CD4-positive, alpha-beta memory T cell (primary cell): ENCODE measurements at regions not wholly inside any gene's neighbourhood (a gene's known extent, or its start where the extent isn't known, plus 50 kb on each side); places are given as distances from the start of the nearest gene placed in this dataset.

Experiments used
- CTCF ChIA-PET: fragments of 350-600 bp; sonication (Branson Sonifier 250); formaldehyde crosslinking; loops from one replicate; lab custom pipeline; 2021; ENCODE audit warnings: inconsistent platforms; ENCODE audit not compliant: partially characterized antibody; lab: Charles Lee
- POLR2A ChIA-PET: fragments of 350-600 bp; sonication (Branson Sonifier 250); formaldehyde crosslinking; loops from one replicate; lab custom pipeline; 2021; ENCODE audit not compliant: partially characterized antibody; lab: Charles Lee
- DNase-seq, 5 donors: peaks; one replicate each; pipeline versions ENCODE4 v3.0.0 to v3.0.0-alpha.2; 2020 to 2022; ENCODE audit warnings: mixed read lengths in 1 of 5
- H3K27ac ChIP-seq: one replicate; pipeline ENCODE4 v1.7.0; 2013; ENCODE audit warnings: low read depth, low read length
- H3K27me3 ChIP-seq: 2 replicates; pipeline ENCODE4 v1.7.0; 2013; ENCODE audit warnings: mild to moderate bottlenecking, low read length, moderate library complexity; ENCODE audit not compliant: insufficient read depth
- H3K36me3 ChIP-seq: 2 replicates; pipeline ENCODE4 v1.7.0; 2013; ENCODE audit warnings: mild to moderate bottlenecking, low read length, moderate library complexity; ENCODE audit not compliant: insufficient read depth
- H3K4me1 ChIP-seq: 2 replicates; pipeline ENCODE4 v1.7.0; 2013; ENCODE audit warnings: mild to moderate bottlenecking, low read length, moderate library complexity; ENCODE audit not compliant: insufficient read depth
- H3K4me3 ChIP-seq, 2 donors: one replicate each; pipeline ENCODE4 v1.7.0; 2013; ENCODE audit warnings: low read length in 2 of 2, mild to moderate bottlenecking in 1 of 2
- H3K9me3 ChIP-seq, 2 donors: one replicate each; pipeline ENCODE4 v1.7.0; 2013; ENCODE audit warnings: low read length in 2 of 2, control low read depth in 1 of 2; ENCODE audit not compliant: control insufficient read depth in 1 of 2
- H3K27ac Mint-ChIP-seq, 7 donors: one replicate each; pipeline ENCODE4 v1.8.0; 2020 to 2021; ENCODE audit warnings: mixed read lengths in 7 of 7, mild to moderate bottlenecking in 6 of 7, inconsistent platforms in 3 of 7, moderate library complexity in 3 of 7
- H3K27me3 Mint-ChIP-seq, 2 donors: one replicate each; pipeline ENCODE4 v1.8.0; 2020 to 2021; ENCODE audit warnings: mixed read lengths in 2 of 2
- H3K36me3 Mint-ChIP-seq, 2 donors: one replicate each; pipeline ENCODE4 v1.8.0; 2020 to 2021; ENCODE audit warnings: mixed read lengths in 2 of 2, inconsistent platforms in 1 of 2, mild to moderate bottlenecking in 1 of 2
- H3K4me1 Mint-ChIP-seq, 4 donors: one replicate each; pipeline ENCODE4 v1.8.0; 2020 to 2021; ENCODE audit warnings: mixed read lengths in 4 of 4, mild to moderate bottlenecking in 1 of 4
- H3K4me3 Mint-ChIP-seq, 8 donors: one replicate each; pipeline ENCODE4 v1.8.0; 2020 to 2021; ENCODE audit warnings: mixed read lengths in 8 of 8, mild to moderate bottlenecking in 7 of 8, moderate library complexity in 6 of 8, inconsistent platforms in 3 of 8
- H3K9me3 Mint-ChIP-seq, 8 donors: one replicate each; pipeline ENCODE4 v1.8.0; 2020 to 2021; ENCODE audit warnings: mixed read lengths in 8 of 8, mild to moderate bottlenecking in 5 of 8, inconsistent platforms in 3 of 8, moderate library complexity in 1 of 8
- intact Hi-C: fragments of 100-400 bp; cut with micrococcal nuclease; formaldehyde crosslinking; loops from one replicate; pipeline ENCODE4 v1.15.1; 2023

GRCh38 chr9:87115785-87116184 is 168.5 kb upstream of the GAS1 start:
- Mint-ChIP-seq H3K4me3 (no peak overlapping the region), H3K36me3 (no peaks in the 10 kb centered on the region), H3K9me3 (peaks cover 0 to 3% (median 0%) of the 10 kb centered on the region in 8 donors), H3K4me1 (no peaks in the 10 kb centered on the region), H3K27ac (no peak overlapping the region), H3K27me3 (peaks cover 9 to 10% of the 10 kb centered on the region in 2 donors)
- H3K4me1 ChIP-seq = no peaks in the 10 kb centered on the region
- H3K27me3 ChIP-seq = no peaks in the 10 kb centered on the region
- H3K4me3 ChIP-seq = no peak overlapping the region
- intact Hi-C loops = no loop called here
- CTCF ChIA-PET = no interaction called here
- H3K27ac ChIP-seq = no peak overlapping the region
- no peaks in the 10 kb centered on the region for H3K36me3 ChIP-seq
- no peak for DNase-seq
- POLR2A ChIA-PET = no interaction called here
- H3K9me3 ChIP-seq = no peaks in the 10 kb centered on the region

- Mint-ChIP-seq H3K27ac (no peak overlapping the region), H3K36me3 (no peaks in the 10 kb centered on the region), H3K27me3 (peaks cover 9 to 10% of the 10 kb centered on the region in 2 donors), H3K4me3 (no peak overlapping the region), H3K9me3 (peaks cover 0 to 3% (median 0%) of the 10 kb centered on the region in 8 donors), H3K4me1 (no peaks in the 10 kb centered on the region)
- DNase-seq = no peak
- intact Hi-C loops = no loop called here
- no peaks in the 10 kb centered on the region for H3K9me3 ChIP-seq
- no peak overlapping the region for H3K27ac ChIP-seq
- no peak overlapping the region for H3K4me3 ChIP-seq
- CTCF ChIA-PET = no interaction called here
- no peaks in the 10 kb centered on the region for H3K4me1 ChIP-seq
- POLR2A ChIA-PET = no interaction called here
- no peaks in the 10 kb centered on the region for H3K27me3 ChIP-seq
- no peaks in the 10 kb centered on the region for H3K36me3 ChIP-seq
These were observed 169.2 kb upstream of the GAS1 start for GRCh38 chr9:87116492-87116891.

- Mint-ChIP-seq H3K27me3 (peaks cover 9% of the 10 kb centered on the region in 2 donors), H3K4me3 (no peak overlapping the region), H3K36me3 (no peaks in the 10 kb centered on the region), H3K27ac (no peak overlapping the region), H3K4me1 (no peaks in the 10 kb centered on the region), H3K9me3 (peaks cover 0 to 3% (median 0%) of the 10 kb centered on the region in 8 donors)
- H3K36me3 ChIP-seq = no peaks in the 10 kb centered on the region
- H3K4me1 ChIP-seq = no peaks in the 10 kb centered on the region
- no peak for DNase-seq
- H3K27me3 ChIP-seq = no peaks in the 10 kb centered on the region
- H3K27ac ChIP-seq = no peak overlapping the region
- intact Hi-C loops = no loop called here
- ChIA-PET POLR2A (no interaction called here), CTCF (no interaction called here)
- H3K9me3 ChIP-seq = no peaks in the 10 kb centered on the region
- H3K4me3 ChIP-seq = no peak overlapping the region
These were observed 171.3 kb upstream of the GAS1 start for GRCh38 chr9:87118594-87118993.

GRCh38 chr9:87119328-87119881 is 172.1 kb upstream of the GAS1 start:
- DNase-seq = no peak
- intact Hi-C loops = no loop called here
- Histone ChIP-seq H3K9me3 (no peaks in the 10 kb centered on the region), H3K4me3 (no peak overlapping the region), H3K27ac (no peak overlapping the region), H3K4me1 (no peaks in the 10 kb centered on the region), H3K27me3 (no peaks in the 10 kb centered on the region), H3K36me3 (no peaks in the 10 kb centered on the region)
- no peaks in the 10 kb centered on the region for H3K4me1 Mint-ChIP-seq
- no peak overlapping the region for H3K27ac Mint-ChIP-seq
- no peak overlapping the region for H3K4me3 Mint-ChIP-seq
- POLR2A ChIA-PET = no interaction called here
- H3K9me3 Mint-ChIP-seq = peaks cover 0 to 2% (median 0%) of the 10 kb centered on the region in 8 donors
- CTCF ChIA-PET = no interaction called here
- H3K36me3 Mint-ChIP-seq = no peaks in the 10 kb centered on the region
- H3K27me3 Mint-ChIP-seq = peaks cover 6 to 9% of the 10 kb centered on the region in 2 donors

GRCh38 chr9:87120610-87121009 is 173.3 kb upstream of the GAS1 start:
- Mint-ChIP-seq H3K4me1 (peaks cover 0 to under 1% (median 0%) of the 10 kb centered on the region in 4 donors), H3K27ac (no peak overlapping the region), H3K27me3 (peaks cover 7 to 8% of the 10 kb centered on the region in 2 donors), H3K9me3 (no peaks in the 10 kb centered on the region), H3K4me3 (no peak overlapping the region), H3K36me3 (no peaks in the 10 kb centered on the region)
- Histone ChIP-seq H3K4me3 (no peak overlapping the region), H3K27ac (no peak overlapping the region), H3K4me1 (no peaks in the 10 kb centered on the region), H3K36me3 (no peaks in the 10 kb centered on the region), H3K9me3 (no peaks in the 10 kb centered on the region), H3K27me3 (no peaks in the 10 kb centered on the region)
- ChIA-PET POLR2A (no interaction called here), CTCF (no interaction called here)
- no peak for DNase-seq
- intact Hi-C loops = no loop called here

GRCh38 chr9:87122947-87123685 is 175.8 kb upstream of the GAS1 start:
- H3K36me3 ChIP-seq = no peaks in the 10 kb centered on the region
- no peaks in the 10 kb centered on the region for H3K36me3 Mint-ChIP-seq
- H3K27ac Mint-ChIP-seq = no peak overlapping the region
- intact Hi-C loops = no loop called here
- no peak overlapping the region for H3K4me3 Mint-ChIP-seq
- H3K4me1 Mint-ChIP-seq = peaks cover 0 to 1% (median 0%) of the 10 kb centered on the region in 4 donors
- H3K9me3 ChIP-seq = no peaks in the 10 kb centered on the region
- peaks cover 5 to 9% of the 10 kb centered on the region in 2 donors for H3K27me3 Mint-ChIP-seq
- no peak overlapping the region for H3K27ac ChIP-seq
- H3K9me3 Mint-ChIP-seq = peaks cover 0 to 2% (median 0%) of the 10 kb centered on the region in 8 donors
- H3K27me3 ChIP-seq = no peaks in the 10 kb centered on the region
- no peak overlapping the region for H3K4me3 ChIP-seq
- no peak for DNase-seq
- CTCF ChIA-PET = no interaction called here
- POLR2A ChIA-PET = no interaction called here
- H3K4me1 ChIP-seq = no peaks in the 10 kb centered on the region

- Mint-ChIP-seq H3K4me3 (no peak overlapping the region), H3K36me3 (no peaks in the 10 kb centered on the region), H3K27ac (no peak overlapping the region), H3K9me3 (peaks cover 0 to 5% (median 0%) of the 10 kb centered on the region in 8 donors), H3K4me1 (peaks cover 0 to 1% (median 0%) of the 10 kb centered on the region in 4 donors), H3K27me3 (peaks cover 5 to 12% of the 10 kb centered on the region in 2 donors)
- H3K27me3 ChIP-seq = no peaks in the 10 kb centered on the region
- H3K4me3 ChIP-seq = no peak overlapping the region
- no peaks in the 10 kb centered on the region for H3K36me3 ChIP-seq
- no peak overlapping the region for H3K27ac ChIP-seq
- ChIA-PET POLR2A (no interaction called here), CTCF (no interaction called here)
- no peak for DNase-seq
- intact Hi-C loops = no loop called here
- H3K9me3 ChIP-seq = no peaks in the 10 kb centered on the region
- no peaks in the 10 kb centered on the region for H3K4me1 ChIP-seq
These were observed 176.5 kb upstream of the GAS1 start for GRCh38 chr9:87123830-87124229.
